Testis (tissue), 2 donors: ENCODE measurements at regions not wholly inside any gene's neighbourhood (a gene's known extent, or its start where the extent isn't known, plus 50 kb on each side); places are given as distances from the start of the nearest gene placed in this dataset.

ENCODE experiments used
- DNase-seq: peaks from one replicate; pipeline ENCODE4 v3.0.0-alpha.2; 2019
- H3K27ac ChIP-seq, 2 donors: fragments of 200-600 bp; sonication (generic); one replicate each; pipeline ENCODE4 v1.5.1; 2019
- H3K27me3 ChIP-seq: fragments of 200-600 bp; sonication (generic); one replicate; pipeline ENCODE4 v1.5.1; 2019
- H3K36me3 ChIP-seq: fragments of 200-600 bp; sonication (generic); one replicate; pipeline ENCODE4 v1.5.1; 2017; ENCODE audit warnings: low read depth; ENCODE audit errors: missing control alignments
- H3K4me1 ChIP-seq: fragments of 200-600 bp; sonication (generic); one replicate; pipeline ENCODE4 v1.5.1; 2019
- H3K4me3 ChIP-seq, 2 donors: fragments of 200-600 bp; sonication (generic); one replicate each; pipeline ENCODE4 v1.5.1; 2017 to 2019
- H3K9me3 ChIP-seq: fragments of 200-600 bp; sonication (generic); one replicate; pipeline ENCODE4 v1.5.1; 2017
- CTCF ChIP-seq, 3 experiments: fragments of 450-650 bp in 2 of 3; fragments of 200-600 bp in 1 of 3; sonication (generic) in 1 of 3; IDR thresholded peaks; one replicate each; pipeline ENCODE4 v1.5.1; 2016 to 2019; ENCODE audit warnings: antibody characterized with exemption in 3 of 3, mild to moderate bottlenecking in 2 of 3, moderate library complexity in 1 of 3
- POLR2A ChIP-seq: fragments of 450-650 bp; IDR thresholded peaks from one replicate; pipeline ENCODE4 v1.6.1; 2017; ENCODE audit warnings: antibody characterized with exemption, mild to moderate bottlenecking, moderate library complexity
- WGBS, 2 donors: methylation state at CpG; one replicate each; pipeline ENCODE4 v1.1.5; 2018; 5-methylcytosine and 5-hydroxymethylcytosine counted together
- intact Hi-C: fragments of 100-400 bp; cut with DNase I; formaldehyde crosslinking; loops from one replicate; pipeline ENCODE4 v1.15.1; 2023; ENCODE audit warnings: low total_unique reads

- 83 to 88% methylated on average over 3 of the region's 3 CpGs for WGBS, 2 donors
- Histone ChIP-seq H3K36me3 (no peaks in the 10 kb centered on the region), H3K27me3 (no peaks in the 10 kb centered on the region), H3K4me1 (peaks cover 16% of the 10 kb centered on the region), H3K9me3 (no peaks in the 10 kb centered on the region), H3K27ac (no peak overlapping the region), H3K4me3 (no peak overlapping the region)
- intact Hi-C loops: no loop called here
- TF ChIP-seq CTCF (IDR thresholded peaks at IDR 0.05) (no peak), POLR2A (no peak)
- DNase-seq: no peak
These were observed 82.9 kb downstream of the CCDC34 start for GRCh38 chr11:27280140-27280539.

GRCh38 chr11:27279460-27279859 lies 83.6 kb downstream of the CCDC34 start:
- no peak overlapping the region for H3K27ac ChIP-seq
- H3K9me3 ChIP-seq: no peaks in the 10 kb centered on the region
- DNase-seq: no peak
- peaks cover 16% of the 10 kb centered on the region for H3K4me1 ChIP-seq
- no peak overlapping the region for H3K4me3 ChIP-seq
- H3K27me3 ChIP-seq: no peaks in the 10 kb centered on the region
- WGBS, 2 donors: 58 to 74% methylated on average over 4 of the region's 4 CpGs
- H3K36me3 ChIP-seq: no peaks in the 10 kb centered on the region
- TF ChIP-seq CTCF (IDR thresholded peaks at IDR 0.05) (no peak), POLR2A (no peak)
- intact Hi-C loops: no loop called here

GRCh38 chr11:27277843-27278242 lies 85.2 kb downstream of the CCDC34 start:
- H3K4me1 ChIP-seq: peaks cover 13% of the 10 kb centered on the region
- 85 to 100% methylated on average over 1 of the region's 1 CpG for WGBS, 2 donors
- DNase-seq: no peak
- no peaks in the 10 kb centered on the region for H3K36me3 ChIP-seq
- intact Hi-C loops: no loop called here
- no peaks in the 10 kb centered on the region for H3K27me3 ChIP-seq
- no peak for TF ChIP-seq POLR2A
- no peak for TF ChIP-seq CTCF (IDR thresholded peaks at IDR 0.05)
- no peak overlapping the region for H3K4me3 ChIP-seq
- no peak overlapping the region for H3K27ac ChIP-seq
- no peaks in the 10 kb centered on the region for H3K9me3 ChIP-seq

- H3K27me3 ChIP-seq: no peaks in the 10 kb centered on the region
These were observed 86.9 kb downstream of the CCDC34 start for GRCh38 chr11:27276141-27276540.

More at GRCh38 chr11:27276141-27276540, 86.9 kb downstream of the CCDC34 start:
- Histone ChIP-seq H3K4me3 (no peak overlapping the region), H3K4me1 (no peaks in the 10 kb centered on the region), H3K27ac (no peak overlapping the region), H3K9me3 (no peaks in the 10 kb centered on the region), H3K36me3 (no peaks in the 10 kb centered on the region)
- TF ChIP-seq POLR2A: no peak
- no peak for TF ChIP-seq CTCF (IDR thresholded peaks at IDR 0.05)
- no peak for DNase-seq
- intact Hi-C loops: no loop called here
- WGBS, 2 donors: 59 to 79% methylated on average over 1 of the region's 1 CpG
